Mucosa of stomach (tissue), 1 donor: ENCODE measurements at regions not wholly inside any gene's neighbourhood (a gene's known extent, or its start where the extent isn't known, plus 50 kb on each side); places are given as distances from the start of the nearest gene placed in this dataset.

Experiments
- H3K27me3 ChIP-seq: one replicate; pipeline ENCODE4 v1.7.0; 2013; ENCODE audit warnings: mild to moderate bottlenecking, low read length; ENCODE audit not compliant: control insufficient read depth, insufficient read depth
- H3K36me3 ChIP-seq: one replicate; pipeline ENCODE4 v1.7.0; 2013; ENCODE audit warnings: low read length; ENCODE audit not compliant: control insufficient read depth, insufficient read depth
- H3K4me1 ChIP-seq: one replicate; pipeline ENCODE4 v1.7.0; 2013; ENCODE audit warnings: mild to moderate bottlenecking, low read length; ENCODE audit not compliant: control insufficient read depth, insufficient read depth
- H3K4me3 ChIP-seq: one replicate; pipeline ENCODE4 v1.7.0; 2013; ENCODE audit warnings: low read length
- H3K9ac ChIP-seq: one replicate; pipeline ENCODE4 v1.7.0; 2013; ENCODE audit warnings: mild to moderate bottlenecking, low read length, moderate library complexity
- H3K9me3 ChIP-seq: one replicate; pipeline ENCODE4 v1.7.0; 2013; ENCODE audit warnings: mild to moderate bottlenecking, low read length, moderate library complexity; ENCODE audit not compliant: control insufficient read depth
- donor health status: Pancreatic carcinoma.

GRCh38 chr6:164882236-164882635 lies 427.2 kb downstream of the C6orf118 start:
- H3K4me1 ChIP-seq, result no peaks in the 10 kb centered on the region
- no peaks in the 10 kb centered on the region for H3K9me3 ChIP-seq
- no peaks in the 10 kb centered on the region for H3K27me3 ChIP-seq
- H3K36me3 ChIP-seq, result no peaks in the 10 kb centered on the region
- no peak overlapping the region for H3K4me3 ChIP-seq
- H3K9ac ChIP-seq, result no peak overlapping the region

GRCh38 chr6:164871783-164872182 lies 437.6 kb downstream of the C6orf118 start:
- Histone ChIP-seq H3K36me3 (no peaks in the 10 kb centered on the region), H3K4me3 (no peak overlapping the region), H3K9me3 (no peaks in the 10 kb centered on the region), H3K4me1 (no peaks in the 10 kb centered on the region), H3K27me3 (no peaks in the 10 kb centered on the region), H3K9ac (no peak overlapping the region)

- Histone ChIP-seq H3K27me3 (no peaks in the 10 kb centered on the region), H3K36me3 (no peaks in the 10 kb centered on the region), H3K4me1 (no peaks in the 10 kb centered on the region), H3K9me3 (no peaks in the 10 kb centered on the region), H3K4me3 (no peak overlapping the region), H3K9ac (no peak overlapping the region)
These were observed 439.2 kb downstream of the C6orf118 start for GRCh38 chr6:164870164-164870563.

GRCh38 chr6:164861967-164862366 lies 447.4 kb downstream of the C6orf118 start:
- Histone ChIP-seq H3K4me3 (no peak overlapping the region), H3K9me3 (no peaks in the 10 kb centered on the region), H3K9ac (no peak overlapping the region), H3K36me3 (no peaks in the 10 kb centered on the region), H3K4me1 (no peaks in the 10 kb centered on the region), H3K27me3 (no peaks in the 10 kb centered on the region)

GRCh38 chr6:164859816-164860215 lies 449.6 kb downstream of the C6orf118 start:
- Histone ChIP-seq H3K4me3 (no peak overlapping the region), H3K4me1 (no peaks in the 10 kb centered on the region), H3K9me3 (no peaks in the 10 kb centered on the region), H3K9ac (no peak overlapping the region), H3K27me3 (no peaks in the 10 kb centered on the region), H3K36me3 (no peaks in the 10 kb centered on the region)

GRCh38 chr6:164856138-164856537 lies 453.3 kb downstream of the C6orf118 start:
- no peak overlapping the region for H3K4me3 ChIP-seq
- no peak overlapping the region for H3K9ac ChIP-seq
- no peaks in the 10 kb centered on the region for H3K27me3 ChIP-seq
- no peaks in the 10 kb centered on the region for H3K4me1 ChIP-seq
- H3K9me3 ChIP-seq, result no peaks in the 10 kb centered on the region
- H3K36me3 ChIP-seq, result no peaks in the 10 kb centered on the region

GRCh38 chr6:164855281-164855680 lies 454.1 kb downstream of the C6orf118 start:
- Histone ChIP-seq H3K27me3 (no peaks in the 10 kb centered on the region), H3K9ac (no peak overlapping the region), H3K4me3 (no peak overlapping the region), H3K36me3 (no peaks in the 10 kb centered on the region), H3K9me3 (no peaks in the 10 kb centered on the region), H3K4me1 (no peaks in the 10 kb centered on the region)

- H3K4me1 ChIP-seq, result no peaks in the 10 kb centered on the region
- no peak overlapping the region for H3K4me3 ChIP-seq
- H3K27me3 ChIP-seq, result no peaks in the 10 kb centered on the region
- H3K9ac ChIP-seq, result no peak overlapping the region
- H3K9me3 ChIP-seq, result no peaks in the 10 kb centered on the region
- no peaks in the 10 kb centered on the region for H3K36me3 ChIP-seq
These were observed 454.9 kb downstream of the C6orf118 start for GRCh38 chr6:164854526-164854925.

GRCh38 chr6:164845773-164846172 lies 463.6 kb downstream of the C6orf118 start:
- Histone ChIP-seq H3K36me3 (no peaks in the 10 kb centered on the region), H3K4me3 (no peak overlapping the region), H3K9me3 (no peaks in the 10 kb centered on the region), H3K27me3 (no peaks in the 10 kb centered on the region), H3K4me1 (no peaks in the 10 kb centered on the region), H3K9ac (no peak overlapping the region)

- Histone ChIP-seq H3K27me3 (no peaks in the 10 kb centered on the region), H3K4me3 (no peak overlapping the region), H3K9me3 (no peaks in the 10 kb centered on the region), H3K36me3 (no peaks in the 10 kb centered on the region), H3K9ac (no peak overlapping the region), H3K4me1 (no peaks in the 10 kb centered on the region)
These were observed 467.3 kb downstream of the C6orf118 start for GRCh38 chr6:164842085-164842484.

- H3K36me3 ChIP-seq, result no peaks in the 10 kb centered on the region
- H3K4me3 ChIP-seq, result no peak overlapping the region
- H3K9me3 ChIP-seq, result no peaks in the 10 kb centered on the region
- H3K27me3 ChIP-seq, result no peaks in the 10 kb centered on the region
- H3K4me1 ChIP-seq, result no peaks in the 10 kb centered on the region
- H3K9ac ChIP-seq, result no peak overlapping the region
These were observed 471.3 kb downstream of the C6orf118 start for GRCh38 chr6:164838068-164838615.

- Histone ChIP-seq H3K27me3 (no peaks in the 10 kb centered on the region), H3K36me3 (no peaks in the 10 kb centered on the region), H3K9me3 (no peaks in the 10 kb centered on the region), H3K4me3 (no peak overlapping the region), H3K9ac (no peak overlapping the region), H3K4me1 (no peaks in the 10 kb centered on the region)
These were observed 472.9 kb downstream of the C6orf118 start for GRCh38 chr6:164836486-164836885.

GRCh38 chr6:164832410-164832809 lies 477.0 kb downstream of the C6orf118 start:
- H3K4me3 ChIP-seq, result no peak overlapping the region
- H3K4me1 ChIP-seq, result no peaks in the 10 kb centered on the region
- H3K9ac ChIP-seq, result no peak overlapping the region
- H3K9me3 ChIP-seq, result no peaks in the 10 kb centered on the region
- no peaks in the 10 kb centered on the region for H3K27me3 ChIP-seq
- no peaks in the 10 kb centered on the region for H3K36me3 ChIP-seq
